ENCODE measurements at regions not wholly inside any gene's neighbourhood (a gene's known extent, or its start where the extent isn't known, plus 50 kb on each side); places are given as distances from the start of the nearest gene placed in this dataset.

GRCh38 chr1:193633991-193634390 is 447.6 kb upstream of the B3GALT2 start:
- Histone ChIP-seq H3K4me1 (ENCODE audit: insufficient read depth, low read length, poor library complexity, severe bottlenecking) (no peaks in the 10 kb centered on the region), H3K9me3 (ENCODE audit: low read length) (no peaks in the 10 kb centered on the region), H2AFZ (ENCODE audit: low read length) (no peak overlapping the region), H3K79me2 (ENCODE audit: insufficient read depth, low read depth, low read length) (no peaks in the 10 kb centered on the region), H4K20me1 (ENCODE audit: insufficient read depth, low read length) (no peaks in the 10 kb centered on the region), H3K36me3 (ENCODE audit: insufficient read depth, low read length) (no peaks in the 10 kb centered on the region), H3K4me2 (ENCODE audit: low read length) (no peak overlapping the region), H3K9me2 (ENCODE audit: insufficient read depth, low read length) (no peaks in the 10 kb centered on the region), H3K27ac (ENCODE audit: low read depth, low read length, poor library complexity, severe bottlenecking) (no peak overlapping the region), H3K4me3 (ENCODE audit: low read depth, low read length, poor library complexity, severe bottlenecking) (no peak overlapping the region)
- BruUV-seq (replicated peaks): no TSS peak
- TF ChIP-seq CTCF (conservative IDR thresholded peaks at IDR 0.05; ENCODE audit: low read length) (no peak), EZH2phosphoT487 (IDR thresholded peaks at IDR 0.05; ENCODE audit: borderline replicate concordance, low read depth, low read length) (no peak)
- intact Hi-C loops (cut with micrococcal nuclease; ENCODE audit: unreplicated experiment): no loop called here
- DNase-seq (ENCODE audit: low spot score): no peak
- ChIA-PET CTCF (ENCODE audit: unreplicated experiment) (no interaction called here), POLR2A (interaction anchor here (0.7 kb wide), 1 partner anchor 258 kb away, joined by 3 read pairs; no protein-coding TSS in a partner anchor)

GRCh38 chr1:193633093-193633492 is 446.7 kb upstream of the B3GALT2 start:
- no peak overlapping the region for H3K4me3 ChIP-seq (ENCODE audit: low read depth, low read length, poor library complexity, severe bottlenecking)
- no TSS peak for BruUV-seq (replicated peaks)
- ChIA-PET POLR2A (interaction anchor here (0.7 kb wide), 2 partner anchors 60 to 257 kb away, joined by 3 read pairs; no protein-coding TSS in a partner anchor), CTCF (ENCODE audit: unreplicated experiment) (no interaction called here)
- H3K36me3 ChIP-seq (ENCODE audit: insufficient read depth, low read length): no peaks in the 10 kb centered on the region
- no peak for TF ChIP-seq CTCF (conservative IDR thresholded peaks at IDR 0.05; ENCODE audit: low read length)
- no peak for TF ChIP-seq EZH2phosphoT487 (IDR thresholded peaks at IDR 0.05; ENCODE audit: borderline replicate concordance, low read depth, low read length)
- intact Hi-C loops (cut with micrococcal nuclease; ENCODE audit: unreplicated experiment): no loop called here
- H3K4me1 ChIP-seq (ENCODE audit: insufficient read depth, low read length, poor library complexity, severe bottlenecking): no peaks in the 10 kb centered on the region
- DNase-seq (ENCODE audit: low spot score): no peak
- no peaks in the 10 kb centered on the region for H4K20me1 ChIP-seq (ENCODE audit: insufficient read depth, low read length)
- H3K79me2 ChIP-seq (ENCODE audit: insufficient read depth, low read depth, low read length): no peaks in the 10 kb centered on the region
- no peak overlapping the region for H3K4me2 ChIP-seq (ENCODE audit: low read length)
- no peak overlapping the region for H3K27ac ChIP-seq (ENCODE audit: low read depth, low read length, poor library complexity, severe bottlenecking)
- no peak overlapping the region for H2AFZ ChIP-seq (ENCODE audit: low read length)
- H3K9me3 ChIP-seq (ENCODE audit: low read length): no peaks in the 10 kb centered on the region
- H3K9me2 ChIP-seq (ENCODE audit: insufficient read depth, low read length): no peaks in the 10 kb centered on the region

GRCh38 chr1:193631306-193631705 is 444.9 kb upstream of the B3GALT2 start:
- Histone ChIP-seq H2AFZ (ENCODE audit: low read length) (no peak overlapping the region), H3K4me2 (ENCODE audit: low read length) (no peak overlapping the region), H3K27ac (ENCODE audit: low read depth, low read length, poor library complexity, severe bottlenecking) (no peak overlapping the region), H3K9me3 (ENCODE audit: low read length) (no peaks in the 10 kb centered on the region), H3K36me3 (ENCODE audit: insufficient read depth, low read length) (no peaks in the 10 kb centered on the region), H3K9me2 (ENCODE audit: insufficient read depth, low read length) (no peaks in the 10 kb centered on the region), H3K79me2 (ENCODE audit: insufficient read depth, low read depth, low read length) (no peaks in the 10 kb centered on the region), H4K20me1 (ENCODE audit: insufficient read depth, low read length) (no peaks in the 10 kb centered on the region), H3K4me3 (ENCODE audit: low read depth, low read length, poor library complexity, severe bottlenecking) (no peak overlapping the region), H3K4me1 (ENCODE audit: insufficient read depth, low read length, poor library complexity, severe bottlenecking) (no peaks in the 10 kb centered on the region)
- no TSS peak for BruUV-seq (replicated peaks)
- intact Hi-C loops (cut with micrococcal nuclease; ENCODE audit: unreplicated experiment): no loop called here
- ChIA-PET CTCF (ENCODE audit: unreplicated experiment) (no interaction called here), POLR2A (interaction anchor here (1.1 kb wide), 1 partner anchor 15 kb away, joined by 3 read pairs; no protein-coding TSS in a partner anchor)
- no peak for DNase-seq (ENCODE audit: low spot score)
- no peak for TF ChIP-seq CTCF (conservative IDR thresholded peaks at IDR 0.05; ENCODE audit: low read length)
- no peak for TF ChIP-seq EZH2phosphoT487 (IDR thresholded peaks at IDR 0.05; ENCODE audit: borderline replicate concordance, low read depth, low read length)
